OCI-LY7 (cell line): ENCODE measurements at regions not wholly inside any gene's neighbourhood (a gene's known extent, or its start where the extent isn't known, plus 50 kb on each side); places are given as distances from the start of the nearest gene placed in this dataset.

Experiments used
- BruUV-seq: library from RNA; stranded (reverse); fragments of 400-500 nt; replicated peaks from 2 replicates; lab custom pipeline; 2021; lab: Mats Ljungman, UMichigan
- CTCF ChIA-PET: fragments of 300-600 bp; sonication (Branson Sonifier 250); formaldehyde crosslinking; loops from one replicate; lab custom pipeline; 2022; ENCODE audit warnings: antibody characterized with exemption; ENCODE audit not compliant: unreplicated experiment; lab: Charles Lee
- POLR2A ChIA-PET: fragments of 300-600 bp; sonication (Branson Sonifier 250); formaldehyde crosslinking; loops from one replicate; lab custom pipeline; 2022; ENCODE audit warnings: antibody characterized with exemption; lab: Charles Lee
- DNase-seq: peaks from one replicate; pipeline ENCODE4 v3.0.0-alpha.2; 2015; ENCODE audit warnings: low spot score
- H2AFZ ChIP-seq: fragments of 200-600 bp; sonication (generic), shearing (Covaris generic); 2 replicates; pipeline ENCODE4 v1.6.1; 2014; ENCODE audit warnings: mild to moderate bottlenecking, antibody characterized with exemption, low read length, moderate library complexity
- H3K27ac ChIP-seq: fragments of 200-600 bp; sonication (generic); 2 replicates; pipeline ENCODE4 v1.5.1; 2014; ENCODE audit warnings: mixed run types, low read depth, mild to moderate bottlenecking, moderate library complexity, low read length, inconsistent platforms; ENCODE audit not compliant: poor library complexity, severe bottlenecking
- H3K36me3 ChIP-seq: fragments of 200-600 bp; sonication (generic); 2 replicates; pipeline ENCODE4 v1.6.1; 2014; ENCODE audit warnings: mild to moderate bottlenecking, antibody characterized with exemption, low read length, moderate library complexity, mixed read lengths; ENCODE audit not compliant: insufficient read depth
- H3K4me1 ChIP-seq: fragments of 200-600 bp; sonication (generic); 2 replicates; pipeline ENCODE4 v1.5.1; 2014; ENCODE audit warnings: mild to moderate bottlenecking, low read length; ENCODE audit not compliant: insufficient read depth, poor library complexity, severe bottlenecking
- H3K4me2 ChIP-seq: fragments of 200-600 bp; sonication (generic); 2 replicates; pipeline ENCODE4 v1.6.1; 2014; ENCODE audit warnings: mild to moderate bottlenecking, low read length
- H3K4me3 ChIP-seq: fragments of 200-600 bp; sonication (generic); 2 replicates; pipeline ENCODE4 v1.5.1; 2014; ENCODE audit warnings: mild to moderate bottlenecking, low read depth, low read length; ENCODE audit not compliant: poor library complexity, severe bottlenecking
- H3K79me2 ChIP-seq: fragments of 200-600 bp; sonication (generic); 2 replicates; pipeline ENCODE4 v1.6.1; 2016; ENCODE audit warnings: low read depth, mild to moderate bottlenecking, low read length, moderate library complexity, mixed read lengths; ENCODE audit not compliant: insufficient read depth
- H3K9me2 ChIP-seq: fragments of 200-600 bp; sonication (generic); 2 replicates; pipeline ENCODE4 v1.6.1; 2016; ENCODE audit warnings: mild to moderate bottlenecking, low read length, mixed read lengths; ENCODE audit not compliant: insufficient read depth
- H3K9me3 ChIP-seq: fragments of 200-600 bp; sonication (generic); 2 replicates; pipeline ENCODE4 v1.6.1; 2014; ENCODE audit warnings: mild to moderate bottlenecking, mixed run types, low read length, mixed read lengths
- H4K20me1 ChIP-seq: fragments of 200-600 bp; sonication (generic); 2 replicates; pipeline ENCODE4 v1.6.1; 2014; ENCODE audit warnings: mild to moderate bottlenecking, antibody characterized with exemption, low read length, moderate library complexity, mixed read lengths; ENCODE audit not compliant: insufficient read depth
- EZH2phosphoT487 ChIP-seq: fragments of 200-600 bp; sonication (generic); IDR thresholded peaks from 2 replicates; pipeline ENCODE4 v1.6.1; 2018; ENCODE audit warnings: low read depth, borderline replicate concordance, mild to moderate bottlenecking, mixed run types, antibody characterized with exemption, low read length, moderate library complexity, mixed read lengths
- intact Hi-C: fragments of 100-400 bp; cut with micrococcal nuclease; formaldehyde crosslinking; loops from one replicate; pipeline ENCODE4 v1.10.0; 2022; ENCODE audit not compliant: unreplicated experiment
- TF ChIP-seq, protein P1 (sequence below): fragments of 200-600 bp; sonication (generic); conservative IDR thresholded peaks from 2 replicates; pipeline ENCODE4 v1.5.1; 2014; ENCODE audit warnings: mild to moderate bottlenecking, antibody characterized with exemption, low read length, moderate library complexity, mixed read lengths

DNA sequence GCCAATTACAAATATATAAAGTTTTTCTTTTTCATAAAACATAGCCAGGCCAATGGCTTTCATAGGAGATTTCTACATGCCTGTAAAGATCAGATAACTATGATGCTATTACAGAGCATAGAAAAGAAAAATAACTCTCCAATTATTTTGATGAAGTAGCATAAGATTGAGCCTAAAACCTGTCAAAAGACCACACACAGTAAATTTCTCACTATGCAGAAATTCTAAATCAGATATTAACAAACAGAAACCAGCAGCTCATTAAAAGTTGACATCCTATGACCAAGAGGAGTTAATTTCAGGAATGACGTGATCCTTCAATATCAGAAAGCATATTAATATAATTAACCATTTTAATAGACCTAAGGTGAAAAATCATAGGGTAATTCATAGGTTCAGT, 139.0 kb upstream of the PIEZO2 start:
- intact Hi-C loops: loop anchor here (2.0 kb wide), 1 partner anchor 74 kb away; no protein-coding TSS in a partner anchor

DNA sequence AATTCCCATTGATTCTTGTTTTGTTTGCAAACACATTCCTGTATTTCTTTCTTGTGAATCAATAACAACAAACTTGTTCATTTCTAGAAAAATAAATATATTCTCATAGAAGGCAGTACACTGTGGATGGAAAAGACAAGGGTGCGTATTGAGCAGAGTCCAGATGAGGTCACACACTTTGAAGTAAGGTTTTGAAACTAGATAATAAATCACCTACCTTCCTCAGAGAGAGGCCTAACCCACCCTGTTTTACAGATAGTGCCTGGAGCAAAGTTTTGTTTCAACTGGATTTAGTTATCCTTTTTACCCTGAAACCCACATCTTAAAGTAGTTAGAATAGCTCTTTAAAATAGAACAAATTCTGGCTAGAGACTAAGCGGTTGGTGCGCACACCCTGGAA, 137.1 kb upstream of the PIEZO2 start:
- Histone ChIP-seq H3K4me1 (no peaks in the 10 kb centered on the region), H3K36me3 (no peaks in the 10 kb centered on the region), H3K4me3 (no peak overlapping the region), H2AFZ (no peak overlapping the region), H4K20me1 (no peaks in the 10 kb centered on the region), H3K79me2 (no peaks in the 10 kb centered on the region), H3K4me2 (no peak overlapping the region), H3K9me2 (no peaks in the 10 kb centered on the region), H3K9me3 (no peaks in the 10 kb centered on the region), H3K27ac (no peak overlapping the region)
- intact Hi-C loops: no loop called here
- ChIA-PET POLR2A (interaction anchor here (1.0 kb wide), 1 partner anchor 435 kb away, joined by 3 read pairs; no protein-coding TSS in a partner anchor), CTCF (no interaction called here)
- TF ChIP-seq, protein P1, sequence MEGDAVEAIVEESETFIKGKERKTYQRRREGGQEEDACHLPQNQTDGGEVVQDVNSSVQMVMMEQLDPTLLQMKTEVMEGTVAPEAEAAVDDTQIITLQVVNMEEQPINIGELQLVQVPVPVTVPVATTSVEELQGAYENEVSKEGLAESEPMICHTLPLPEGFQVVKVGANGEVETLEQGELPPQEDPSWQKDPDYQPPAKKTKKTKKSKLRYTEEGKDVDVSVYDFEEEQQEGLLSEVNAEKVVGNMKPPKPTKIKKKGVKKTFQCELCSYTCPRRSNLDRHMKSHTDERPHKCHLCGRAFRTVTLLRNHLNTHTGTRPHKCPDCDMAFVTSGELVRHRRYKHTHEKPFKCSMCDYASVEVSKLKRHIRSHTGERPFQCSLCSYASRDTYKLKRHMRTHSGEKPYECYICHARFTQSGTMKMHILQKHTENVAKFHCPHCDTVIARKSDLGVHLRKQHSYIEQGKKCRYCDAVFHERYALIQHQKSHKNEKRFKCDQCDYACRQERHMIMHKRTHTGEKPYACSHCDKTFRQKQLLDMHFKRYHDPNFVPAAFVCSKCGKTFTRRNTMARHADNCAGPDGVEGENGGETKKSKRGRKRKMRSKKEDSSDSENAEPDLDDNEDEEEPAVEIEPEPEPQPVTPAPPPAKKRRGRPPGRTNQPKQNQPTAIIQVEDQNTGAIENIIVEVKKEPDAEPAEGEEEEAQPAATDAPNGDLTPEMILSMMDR: no peak
- TF ChIP-seq EZH2phosphoT487: no peak
- BruUV-seq: no TSS peak
- DNase-seq: no peak

More for the DNA sequence above, 139.0 kb upstream of the PIEZO2 start:
- Histone ChIP-seq H4K20me1 (no peaks in the 10 kb centered on the region), H2AFZ (no peak overlapping the region), H3K36me3 (no peaks in the 10 kb centered on the region), H3K9me3 (no peaks in the 10 kb centered on the region), H3K4me3 (no peak overlapping the region), H3K4me1 (no peaks in the 10 kb centered on the region), H3K27ac (no peak overlapping the region), H3K4me2 (no peak overlapping the region), H3K79me2 (no peaks in the 10 kb centered on the region), H3K9me2 (no peaks in the 10 kb centered on the region)
- DNase-seq: no peak
- POLR2A ChIA-PET: no interaction called here
- TF ChIP-seq EZH2phosphoT487: no peak
- TF ChIP-seq, protein P1: no peak
- no TSS peak for BruUV-seq
- CTCF ChIA-PET: no interaction called here

- POLR2A ChIA-PET: no interaction called here
- Histone ChIP-seq H3K4me3 (no peak overlapping the region), H2AFZ (no peak overlapping the region), H3K79me2 (no peaks in the 10 kb centered on the region), H3K4me1 (no peaks in the 10 kb centered on the region), H3K27ac (no peak overlapping the region), H3K4me2 (no peak overlapping the region), H3K36me3 (no peaks in the 10 kb centered on the region), H3K9me2 (no peaks in the 10 kb centered on the region), H3K9me3 (no peaks in the 10 kb centered on the region), H4K20me1 (no peaks in the 10 kb centered on the region)
- CTCF ChIA-PET: no interaction called here
- BruUV-seq: no TSS peak
- TF ChIP-seq, protein P1: no peak
- TF ChIP-seq EZH2phosphoT487: no peak
- intact Hi-C loops: no loop called here
- DNase-seq: no peak
Measured at GRCh38 chr18:11284811-11285210, 135.4 kb upstream of the PIEZO2 start.
